ENCODE measurements at regions not wholly inside any gene's neighbourhood (a gene's known extent, or its start where the extent isn't known, plus 50 kb on each side); places are given as distances from the start of the nearest gene placed in this dataset.

GRCh38 chr4:157564218-157564617 lies 343.7 kb downstream of the GRIA2 start:
- intact Hi-C loops (cut with DNase I; ENCODE audit: low total_unique reads): no loop called here
- H3K4me1 ChIP-seq: no peaks in the 10 kb centered on the region
- H3K36me3 ChIP-seq: no peaks in the 10 kb centered on the region
- H3K4me3 ChIP-seq: no peak overlapping the region
- TF ChIP-seq POLR2AphosphoS5 (IDR thresholded peaks at IDR 0.05): no peak
- no peak for TF ChIP-seq POLR2A (IDR thresholded peaks at IDR 0.05)
- no peak for TF ChIP-seq CTCF (IDR thresholded peaks at IDR 0.05 in 8 of 11, conservative IDR thresholded peaks at IDR 0.05 in 3 of 11)
- no peak for DNase-seq
- peaks cover 0 to 6% (median 0%) of the 10 kb centered on the region in 8 donors for H3K9me3 ChIP-seq
- no peak overlapping the region for H3K27ac ChIP-seq
- no peaks in the 10 kb centered on the region for H3K27me3 ChIP-seq (replicated peaks in 1 of 7)
- WGBS, 5 donors: 78 to 94% (median 83%) methylated on average over 2 of the region's 2 CpGs

GRCh38 chr4:157558016-157558415 lies 337.5 kb downstream of the GRIA2 start:
- Histone ChIP-seq H3K36me3 (no peaks in the 10 kb centered on the region), H3K27me3 (replicated peaks in 1 of 7) (no peaks in the 10 kb centered on the region), H3K4me3 (no peak overlapping the region), H3K9me3 (peaks cover 0 to 6% (median 0%) of the 10 kb centered on the region in 8 donors), H3K27ac (no peak overlapping the region), H3K4me1 (no peaks in the 10 kb centered on the region)
- intact Hi-C loops (cut with DNase I; ENCODE audit: low total_unique reads): no loop called here
- 49 to 81% (median 67%) methylated on average over 2 of the region's 2 CpGs for WGBS, 5 donors
- TF ChIP-seq POLR2AphosphoS5 (IDR thresholded peaks at IDR 0.05): no peak
- no peak for DNase-seq

- H3K27ac ChIP-seq: no peak overlapping the region
- TF ChIP-seq POLR2AphosphoS5 (IDR thresholded peaks at IDR 0.05) (no peak), POLR2A (IDR thresholded peaks at IDR 0.05) (no peak), CTCF (IDR thresholded peaks at IDR 0.05 in 8 of 11, conservative IDR thresholded peaks at IDR 0.05 in 3 of 11) (no peak)
- H3K4me3 ChIP-seq: no peak overlapping the region
- H3K27me3 ChIP-seq (replicated peaks in 1 of 7): no peaks in the 10 kb centered on the region
- no peaks in the 10 kb centered on the region for H3K9me3 ChIP-seq
- intact Hi-C loops (cut with DNase I; ENCODE audit: low total_unique reads): no loop called here
- no peaks in the 10 kb centered on the region for H3K4me1 ChIP-seq
- H3K36me3 ChIP-seq: no peaks in the 10 kb centered on the region
- 25 to 55% (median 37%) methylated on average over 5 of the region's 5 CpGs for WGBS, 5 donors
- DNase-seq: no peak
These were observed 329.5 kb downstream of the GRIA2 start for GRCh38 chr4:157550028-157550427.

GRCh38 chr4:157527954-157528353 lies 307.4 kb downstream of the GRIA2 start:
- whole genome bisulfite sequencing, 5 donors: 87 to 94% (median 90%) methylated on average over 1 of the region's 1 CpG
- no peak for DNase-seq
- TF ChIP-seq POLR2AphosphoS5 (IDR thresholded peaks at IDR 0.05): no peak
- no peak for TF ChIP-seq CTCF (IDR thresholded peaks at IDR 0.05 in 8 of 11, conservative IDR thresholded peaks at IDR 0.05 in 3 of 11)
- TF ChIP-seq POLR2A (IDR thresholded peaks at IDR 0.05): no peak
- Histone ChIP-seq H3K27ac (no peak overlapping the region), H3K27me3 (replicated peaks in 1 of 7) (no peaks in the 10 kb centered on the region), H3K9me3 (peaks cover 0 to 73% (median 56%) of the 10 kb centered on the region in 8 donors), H3K4me1 (no peaks in the 10 kb centered on the region), H3K4me3 (no peak overlapping the region), H3K36me3 (no peaks in the 10 kb centered on the region)
- intact Hi-C loops (cut with DNase I; ENCODE audit: low total_unique reads): no loop called here

- WGBS, 5 donors: 54 to 74% (median 61%) methylated on average over 2 of the region's 2 CpGs
These were observed 301.4 kb downstream of the GRIA2 start for GRCh38 chr4:157521906-157522305.

More at GRCh38 chr4:157521906-157522305, 301.4 kb downstream of the GRIA2 start:
- TF ChIP-seq CTCF (IDR thresholded peaks at IDR 0.05 in 8 of 11, conservative IDR thresholded peaks at IDR 0.05 in 3 of 11): no peak
- TF ChIP-seq POLR2A (IDR thresholded peaks at IDR 0.05): no peak
- TF ChIP-seq POLR2AphosphoS5 (IDR thresholded peaks at IDR 0.05): no peak
- Histone ChIP-seq H3K4me1 (no peaks in the 10 kb centered on the region), H3K27ac (no peak overlapping the region), H3K36me3 (no peaks in the 10 kb centered on the region), H3K4me3 (no peak overlapping the region), H3K9me3 (peaks cover 0 to 40% (median 20%) of the 10 kb centered on the region in 8 donors), H3K27me3 (replicated peaks in 1 of 7) (no peaks in the 10 kb centered on the region)
- DNase-seq: no peak
- intact Hi-C loops (cut with DNase I; ENCODE audit: low total_unique reads): no loop called here

Measured in spleen (tissue), 11 donors.